Liver (tissue), 8 donors: ENCODE measurements at regions not wholly inside any gene's neighbourhood (a gene's known extent, or its start where the extent isn't known, plus 50 kb on each side); places are given as distances from the start of the nearest gene placed in this dataset.

Experiments used
- DNase-seq: peaks from one replicate; pipeline ENCODE4 v3.0.0-alpha.2; 2017; ENCODE audit warnings: low spot score
- H3K27ac ChIP-seq, 2 donors: one replicate each; pipeline ENCODE4 v1.7.0; 2013; ENCODE audit warnings: inconsistent platforms in 2 of 2, low read length in 2 of 2, control low read depth in 1 of 2, low read depth in 1 of 2, mild to moderate bottlenecking in 1 of 2
- H3K27me3 ChIP-seq, 4 donors: one replicate each; pipeline versions ENCODE4 v1.6.1 to v1.7.0; 2013; ENCODE audit warnings: low read length in 3 of 4, inconsistent platforms in 1 of 4, mild to moderate bottlenecking in 1 of 4, moderate library complexity in 1 of 4; ENCODE audit not compliant: control insufficient read depth in 4 of 4, insufficient read depth in 4 of 4
- H3K36me3 ChIP-seq, 4 donors: one replicate each; pipeline versions ENCODE4 v1.6.1 to v1.7.0; 2013; ENCODE audit warnings: low read length in 3 of 4, mild to moderate bottlenecking in 3 of 4, low read depth in 1 of 4, moderate library complexity in 1 of 4; ENCODE audit not compliant: control insufficient read depth in 4 of 4, insufficient read depth in 3 of 4
- H3K4me1 ChIP-seq, 4 donors: one replicate each; pipeline versions ENCODE4 v1.6.1 to v1.7.0; 2013; ENCODE audit warnings: low read length in 3 of 4, mild to moderate bottlenecking in 3 of 4, moderate library complexity in 1 of 4; ENCODE audit not compliant: control insufficient read depth in 4 of 4, insufficient read depth in 4 of 4
- H3K4me3 ChIP-seq, 3 donors: one replicate each; pipeline versions ENCODE4 v1.6.1 to v1.7.0; 2013; ENCODE audit warnings: low read length in 3 of 3, control low read depth in 1 of 3, low read depth in 1 of 3, mild to moderate bottlenecking in 1 of 3
- H3K9ac ChIP-seq, 2 donors: one replicate each; pipeline ENCODE4 v1.7.0; 2013; ENCODE audit warnings: low read length in 2 of 2, mild to moderate bottlenecking in 2 of 2, moderate library complexity in 2 of 2, control low read depth in 1 of 2, low read depth in 1 of 2
- H3K9me3 ChIP-seq, 4 donors: one replicate each; pipeline versions ENCODE4 v1.6.1 to v1.7.0; 2013; ENCODE audit warnings: low read length in 3 of 4; ENCODE audit not compliant: control insufficient read depth in 4 of 4
- EGR1 ChIP-seq, 2 donors: IDR thresholded peaks; 2 replicates each; pipeline ENCODE4 v1.6.1; 2016 to 2018; ENCODE audit warnings: antibody characterized with exemption in 2 of 2, low read depth in 2 of 2
- FOXA1 ChIP-seq: IDR thresholded peaks from 2 replicates; pipeline ENCODE4 v1.6.1; 2016; ENCODE audit warnings: antibody characterized with exemption
- FOXA2 ChIP-seq: IDR thresholded peaks from 2 replicates; pipeline ENCODE4 v1.6.1; 2016; ENCODE audit warnings: antibody characterized with exemption
- GABPA ChIP-seq, 2 donors: IDR thresholded peaks in 1 of 2; conservative IDR thresholded peaks in 1 of 2; 2 replicates each; pipeline ENCODE4 v1.6.1; 2016; ENCODE audit warnings: antibody characterized with exemption in 2 of 2, mild to moderate bottlenecking in 1 of 2, moderate library complexity in 1 of 2
- HNF4A ChIP-seq, 2 donors: conservative IDR thresholded peaks; 2 replicates each; pipeline ENCODE4 v1.6.1; 2016; ENCODE audit warnings: antibody characterized with exemption in 2 of 2, mild to moderate bottlenecking in 2 of 2
- HNF4G ChIP-seq: IDR thresholded peaks from 2 replicates; pipeline ENCODE4 v1.6.1; 2016; ENCODE audit warnings: antibody characterized with exemption
- JUND ChIP-seq, 2 donors: IDR thresholded peaks; 2 replicates each; pipeline ENCODE4 v1.6.1; 2016; ENCODE audit warnings: antibody characterized with exemption in 2 of 2
- NR2F2 ChIP-seq: IDR thresholded peaks from 2 replicates; pipeline ENCODE4 v1.6.1; 2016; ENCODE audit warnings: antibody characterized with exemption
- RAD21 ChIP-seq, 2 donors: IDR thresholded peaks; 2 replicates each; pipeline ENCODE4 v1.6.1; 2016; ENCODE audit warnings: antibody characterized with exemption in 2 of 2, mild to moderate bottlenecking in 2 of 2
- RXRA ChIP-seq, 2 donors: IDR thresholded peaks; 2 replicates each; pipeline ENCODE4 v1.6.1; 2017 to 2018; ENCODE audit warnings: antibody characterized with exemption in 2 of 2, mild to moderate bottlenecking in 1 of 2
- SP1 ChIP-seq: IDR thresholded peaks from 2 replicates; pipeline ENCODE4 v1.6.1; 2018; ENCODE audit warnings: antibody characterized with exemption, mild to moderate bottlenecking
- TAF1 ChIP-seq: conservative IDR thresholded peaks from 2 replicates; pipeline ENCODE4 v1.6.1; 2016; ENCODE audit warnings: antibody characterized with exemption, mild to moderate bottlenecking
- YY1 ChIP-seq: IDR thresholded peaks from 2 replicates; pipeline ENCODE4 v1.6.1; 2016; ENCODE audit warnings: antibody characterized with exemption, mild to moderate bottlenecking
- ZBTB33 ChIP-seq: IDR thresholded peaks from 2 replicates; pipeline ENCODE4 v1.6.1; 2016; ENCODE audit warnings: antibody characterized with exemption
- WGBS: extraction: QIAGEN DNeasy Blood & Tissue Kit; methylation state at CpG from one replicate; pipeline ENCODE4 v1.1.7; 2013; 5-methylcytosine and 5-hydroxymethylcytosine counted together
- TF ChIP-seq, protein P1 (sequence below): IDR thresholded peaks from 2 replicates; pipeline ENCODE4 v1.6.1; 2016; ENCODE audit warnings: antibody characterized with exemption
- TF ChIP-seq, protein P2 (sequence below): IDR thresholded peaks from 2 replicates; pipeline ENCODE4 v1.6.1; 2016; ENCODE audit warnings: antibody characterized with exemption
- TF ChIP-seq, protein P3 (sequence below): IDR thresholded peaks from 2 replicates; pipeline ENCODE4 v1.6.1; 2016; ENCODE audit warnings: antibody characterized with exemption, mild to moderate bottlenecking
- TF ChIP-seq, protein P4 (sequence below): fragments of 150-350 bp; IDR thresholded peaks from 2 replicates; pipeline ENCODE4 v1.5.1; 2017; ENCODE audit warnings: improper control_type of control experiment, low read depth, low read length; ENCODE audit not compliant: missing input control
- donor health status: healthy.
- donor health status: healthy.
- donor health status: healthy.
- donor health status: healthy.
- donor health status: healthy.

DNA sequence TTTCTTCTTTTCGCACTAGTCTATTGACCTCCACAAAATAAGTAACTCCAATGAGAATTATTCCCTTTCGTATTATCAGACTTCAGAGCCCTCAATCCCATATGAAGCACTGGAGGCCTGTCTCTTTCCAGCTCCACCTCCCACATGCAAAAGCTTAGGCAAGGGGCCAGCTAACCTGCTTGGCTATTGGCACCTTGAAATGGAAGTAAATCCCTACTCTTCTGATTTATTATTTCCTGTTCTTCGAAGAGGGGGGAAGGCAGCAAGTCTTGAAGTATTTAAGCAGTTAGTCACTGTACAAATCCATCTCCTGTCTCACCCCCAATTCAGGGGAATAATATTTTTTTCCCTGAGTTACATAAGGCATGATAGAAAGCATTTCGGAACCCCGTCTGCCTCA, 577.8 kb downstream of the MAFB start:
- H3K36me3 ChIP-seq = no peaks in the 10 kb centered on the region
- no peak overlapping the region for H3K4me3 ChIP-seq
- no peak overlapping the region for H3K27ac ChIP-seq
- DNase-seq = no peak
- no peaks in the 10 kb centered on the region for H3K4me1 ChIP-seq
- TF ChIP-seq EGR1 (IDR thresholded peaks at IDR 0.05; ENCODE audit: low read depth in 2 of 2) (no peak), TAF1 (no peak), JUND (IDR thresholded peaks at IDR 0.05) (no peak), ZBTB33 (no peak), HNF4G (no peak), GABPA (IDR thresholded peaks at IDR 0.05 in 1 of 2, conservative IDR thresholded peaks at IDR 0.05 in 1 of 2) (no peak), SP1 (no peak), YY1 (no peak), NR2F2 (no peak), RXRA (IDR thresholded peaks at IDR 0.05) (no peak), FOXA1 (no peak), HNF4A (conservative IDR thresholded peaks at IDR 0.05) (no peak), FOXA2 (no peak)
- TF ChIP-seq, protein P1, sequence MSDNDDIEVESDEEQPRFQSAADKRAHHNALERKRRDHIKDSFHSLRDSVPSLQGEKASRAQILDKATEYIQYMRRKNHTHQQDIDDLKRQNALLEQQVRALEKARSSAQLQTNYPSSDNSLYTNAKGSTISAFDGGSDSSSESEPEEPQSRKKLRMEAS = no peak
- TF ChIP-seq, protein P2, sequence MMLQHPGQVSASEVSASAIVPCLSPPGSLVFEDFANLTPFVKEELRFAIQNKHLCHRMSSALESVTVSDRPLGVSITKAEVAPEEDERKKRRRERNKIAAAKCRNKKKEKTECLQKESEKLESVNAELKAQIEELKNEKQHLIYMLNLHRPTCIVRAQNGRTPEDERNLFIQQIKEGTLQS = no peak
- TF ChIP-seq, protein P3, sequence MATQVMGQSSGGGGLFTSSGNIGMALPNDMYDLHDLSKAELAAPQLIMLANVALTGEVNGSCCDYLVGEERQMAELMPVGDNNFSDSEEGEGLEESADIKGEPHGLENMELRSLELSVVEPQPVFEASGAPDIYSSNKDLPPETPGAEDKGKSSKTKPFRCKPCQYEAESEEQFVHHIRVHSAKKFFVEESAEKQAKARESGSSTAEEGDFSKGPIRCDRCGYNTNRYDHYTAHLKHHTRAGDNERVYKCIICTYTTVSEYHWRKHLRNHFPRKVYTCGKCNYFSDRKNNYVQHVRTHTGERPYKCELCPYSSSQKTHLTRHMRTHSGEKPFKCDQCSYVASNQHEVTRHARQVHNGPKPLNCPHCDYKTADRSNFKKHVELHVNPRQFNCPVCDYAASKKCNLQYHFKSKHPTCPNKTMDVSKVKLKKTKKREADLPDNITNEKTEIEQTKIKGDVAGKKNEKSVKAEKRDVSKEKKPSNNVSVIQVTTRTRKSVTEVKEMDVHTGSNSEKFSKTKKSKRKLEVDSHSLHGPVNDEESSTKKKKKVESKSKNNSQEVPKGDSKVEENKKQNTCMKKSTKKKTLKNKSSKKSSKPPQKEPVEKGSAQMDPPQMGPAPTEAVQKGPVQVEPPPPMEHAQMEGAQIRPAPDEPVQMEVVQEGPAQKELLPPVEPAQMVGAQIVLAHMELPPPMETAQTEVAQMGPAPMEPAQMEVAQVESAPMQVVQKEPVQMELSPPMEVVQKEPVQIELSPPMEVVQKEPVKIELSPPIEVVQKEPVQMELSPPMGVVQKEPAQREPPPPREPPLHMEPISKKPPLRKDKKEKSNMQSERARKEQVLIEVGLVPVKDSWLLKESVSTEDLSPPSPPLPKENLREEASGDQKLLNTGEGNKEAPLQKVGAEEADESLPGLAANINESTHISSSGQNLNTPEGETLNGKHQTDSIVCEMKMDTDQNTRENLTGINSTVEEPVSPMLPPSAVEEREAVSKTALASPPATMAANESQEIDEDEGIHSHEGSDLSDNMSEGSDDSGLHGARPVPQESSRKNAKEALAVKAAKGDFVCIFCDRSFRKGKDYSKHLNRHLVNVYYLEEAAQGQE = no peak
- TF ChIP-seq, protein P4, sequence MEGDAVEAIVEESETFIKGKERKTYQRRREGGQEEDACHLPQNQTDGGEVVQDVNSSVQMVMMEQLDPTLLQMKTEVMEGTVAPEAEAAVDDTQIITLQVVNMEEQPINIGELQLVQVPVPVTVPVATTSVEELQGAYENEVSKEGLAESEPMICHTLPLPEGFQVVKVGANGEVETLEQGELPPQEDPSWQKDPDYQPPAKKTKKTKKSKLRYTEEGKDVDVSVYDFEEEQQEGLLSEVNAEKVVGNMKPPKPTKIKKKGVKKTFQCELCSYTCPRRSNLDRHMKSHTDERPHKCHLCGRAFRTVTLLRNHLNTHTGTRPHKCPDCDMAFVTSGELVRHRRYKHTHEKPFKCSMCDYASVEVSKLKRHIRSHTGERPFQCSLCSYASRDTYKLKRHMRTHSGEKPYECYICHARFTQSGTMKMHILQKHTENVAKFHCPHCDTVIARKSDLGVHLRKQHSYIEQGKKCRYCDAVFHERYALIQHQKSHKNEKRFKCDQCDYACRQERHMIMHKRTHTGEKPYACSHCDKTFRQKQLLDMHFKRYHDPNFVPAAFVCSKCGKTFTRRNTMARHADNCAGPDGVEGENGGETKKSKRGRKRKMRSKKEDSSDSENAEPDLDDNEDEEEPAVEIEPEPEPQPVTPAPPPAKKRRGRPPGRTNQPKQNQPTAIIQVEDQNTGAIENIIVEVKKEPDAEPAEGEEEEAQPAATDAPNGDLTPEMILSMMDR = no peak
- H3K27me3 ChIP-seq = peaks cover 0 to 5% (median 0%) of the 10 kb centered on the region in 4 donors
- H3K9ac ChIP-seq = no peak overlapping the region
- H3K9me3 ChIP-seq = no peaks in the 10 kb centered on the region
- 85% methylated on average over 5 of the region's 5 CpGs for WGBS

- H3K27me3 ChIP-seq = peaks cover 0 to 5% (median 0%) of the 10 kb centered on the region in 4 donors
- no peak overlapping the region for H3K27ac ChIP-seq
- H3K9me3 ChIP-seq = no peaks in the 10 kb centered on the region
- 69% methylated on average over 4 of the region's 4 CpGs for WGBS
- H3K4me3 ChIP-seq = no peak overlapping the region
- no peak for DNase-seq
- no peaks in the 10 kb centered on the region for H3K36me3 ChIP-seq
- H3K9ac ChIP-seq = no peak overlapping the region
- H3K4me1 ChIP-seq = no peaks in the 10 kb centered on the region
- TF ChIP-seq NR2F2 (no peak), SP1 (no peak), GABPA (IDR thresholded peaks at IDR 0.05 in 1 of 2, conservative IDR thresholded peaks at IDR 0.05 in 1 of 2) (no peak), RAD21 (IDR thresholded peaks at IDR 0.05) (no peak), EGR1 (IDR thresholded peaks at IDR 0.05; ENCODE audit: low read depth in 2 of 2) (no peak), HNF4A (conservative IDR thresholded peaks at IDR 0.05) (no peak), ZBTB33 (no peak), HNF4G (no peak), JUND (IDR thresholded peaks at IDR 0.05) (no peak)
- TF ChIP-seq, protein P3 = no peak
- TF ChIP-seq, protein P1 = no peak
Measured at GRCh38 chr20:40110311-40110831, 578.7 kb downstream of the MAFB start.
